Daoy (cell line): ENCODE measurements at regions not wholly inside any gene's neighbourhood (a gene's known extent, or its start where the extent isn't known, plus 50 kb on each side); places are given as distances from the start of the nearest gene placed in this dataset.

Experiments
- DNase-seq: peaks from one replicate; pipeline ENCODE4 v3.0.0-alpha.2; 2015; ENCODE audit warnings: low read depth

DNA sequence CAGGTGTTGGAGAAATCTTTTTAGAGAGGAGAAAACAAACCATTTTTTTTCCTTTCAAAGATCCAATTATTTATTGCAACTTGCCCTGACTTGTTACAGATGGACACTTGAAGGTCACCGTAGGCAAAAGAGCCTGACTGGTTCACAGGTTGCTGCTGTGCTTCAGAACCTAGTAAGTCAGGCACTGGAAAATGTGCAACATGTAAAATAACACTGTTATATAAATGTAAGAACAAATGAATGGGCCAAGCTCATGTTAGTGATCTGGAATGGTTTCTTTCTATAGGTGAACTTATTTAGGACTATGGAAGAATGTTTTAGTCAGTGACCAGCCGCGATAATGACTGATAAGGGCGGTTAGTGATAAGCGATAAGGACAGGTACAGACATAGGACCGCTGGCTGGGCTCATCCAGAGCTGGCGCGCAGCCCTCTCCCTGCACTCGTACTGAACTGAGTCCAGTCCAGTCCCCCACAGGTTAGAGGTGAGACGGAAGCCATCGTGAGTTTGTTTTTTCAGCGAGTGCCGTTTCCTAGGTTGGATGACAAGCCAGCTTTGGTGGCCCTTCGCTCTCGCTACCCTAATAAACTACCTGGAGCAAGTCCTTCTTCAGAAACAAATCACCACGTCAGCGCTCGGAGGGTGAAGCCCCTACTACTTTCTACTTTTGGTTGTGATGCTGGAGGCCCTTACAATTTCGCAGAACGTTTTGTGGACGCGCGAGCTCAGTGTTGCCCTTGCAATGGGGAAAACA, 94.4 kb upstream of the PRDM1 start:
- peak; percentile 14 for DNase-seq

DNA sequence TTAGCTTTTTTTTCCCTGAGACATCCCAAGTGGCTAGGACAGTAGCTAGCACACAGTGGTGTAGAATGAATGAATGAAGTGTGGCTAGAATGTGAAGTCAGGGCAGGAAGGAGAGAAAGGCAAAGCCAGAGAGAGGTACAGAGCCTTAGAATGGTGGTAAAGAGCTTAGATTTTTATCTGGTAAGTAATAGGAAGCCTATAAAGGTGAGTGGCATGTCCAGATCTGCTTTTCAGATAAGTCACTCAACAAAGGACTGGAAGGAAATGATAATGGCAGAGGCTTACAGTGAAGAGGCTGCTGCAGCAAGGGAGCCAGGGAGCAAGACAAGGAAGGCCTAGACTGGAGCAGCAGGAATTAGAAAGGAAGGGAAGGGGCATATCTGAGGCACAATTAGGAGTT, 96.0 kb upstream of the PRDM1 start:
- DNase-seq, result no peak

DNA sequence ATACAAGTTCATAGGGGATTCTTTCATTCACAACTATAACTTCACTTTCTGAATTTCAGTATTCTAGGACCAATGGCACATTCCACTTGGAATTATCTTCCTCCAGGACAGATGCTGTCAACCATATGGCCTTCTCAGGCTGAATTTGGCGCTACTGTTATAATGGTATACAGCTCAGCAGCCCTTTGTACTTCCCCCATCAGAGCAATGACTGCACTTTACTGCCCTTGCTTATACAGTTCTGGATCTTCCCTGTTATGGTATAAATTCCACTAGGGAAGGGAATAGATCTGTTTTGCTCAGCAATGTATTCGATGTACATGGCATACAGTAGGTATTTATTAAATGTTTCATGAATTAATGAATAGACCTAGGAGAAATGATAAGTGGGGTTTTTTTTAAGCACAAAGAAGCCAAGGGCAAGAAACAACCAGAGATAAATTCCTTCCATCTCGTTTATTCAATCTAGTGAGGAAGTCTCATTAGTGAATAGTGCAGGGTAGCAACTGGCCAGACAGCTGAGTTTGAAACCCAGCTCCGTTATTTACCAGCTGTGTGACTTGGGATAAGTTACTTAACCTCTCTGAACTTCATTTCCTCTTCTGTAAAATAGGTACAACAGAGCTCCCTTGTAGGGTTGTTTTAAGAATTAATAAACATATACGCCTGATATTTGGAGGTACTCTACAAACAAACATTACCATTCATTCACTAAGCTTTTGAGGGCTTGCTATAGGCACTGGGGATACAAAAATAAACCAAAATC, 97.1 kb upstream of the PRDM1 start:
- no peak for DNase-seq

DNA sequence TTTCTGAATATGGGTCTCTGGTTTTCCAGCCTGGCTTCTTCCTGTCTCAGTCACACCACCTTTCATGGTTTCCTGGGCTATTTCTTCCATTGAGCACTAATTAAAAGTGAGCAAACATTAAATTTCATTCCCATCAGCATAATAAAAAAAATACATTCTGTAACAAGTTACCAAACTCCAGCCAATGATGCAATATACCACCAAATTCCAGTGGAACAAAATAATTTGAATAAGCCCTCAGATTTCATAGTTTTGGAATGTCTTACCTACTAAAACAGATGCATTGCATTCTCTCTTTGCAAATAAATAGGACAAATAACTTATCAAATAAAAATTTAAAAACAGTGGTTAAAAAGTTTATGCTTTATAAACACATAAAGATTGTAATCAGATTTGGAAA, 97.8 kb upstream of the PRDM1 start:
- DNase-seq, result no peak

DNA sequence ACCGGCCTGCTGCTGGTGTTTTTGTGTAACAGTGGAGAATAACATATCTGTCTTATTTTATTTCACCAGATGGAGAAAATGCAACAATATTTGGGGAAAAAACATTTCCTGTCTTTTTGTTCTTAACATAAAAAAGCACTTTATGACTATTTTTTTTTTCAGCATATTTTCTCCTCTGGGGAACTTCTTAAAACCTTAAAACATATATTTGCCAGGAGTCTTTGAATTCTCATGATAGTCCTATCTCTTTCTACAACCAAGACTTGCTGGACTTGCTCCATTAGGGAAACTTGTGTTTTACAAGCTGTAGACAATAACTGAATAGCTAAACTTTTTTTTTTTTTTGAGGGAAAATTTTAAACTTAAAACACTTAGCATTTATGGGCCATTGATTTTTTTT, 98.6 kb upstream of the PRDM1 start:
- no peak for DNase-seq

DNA sequence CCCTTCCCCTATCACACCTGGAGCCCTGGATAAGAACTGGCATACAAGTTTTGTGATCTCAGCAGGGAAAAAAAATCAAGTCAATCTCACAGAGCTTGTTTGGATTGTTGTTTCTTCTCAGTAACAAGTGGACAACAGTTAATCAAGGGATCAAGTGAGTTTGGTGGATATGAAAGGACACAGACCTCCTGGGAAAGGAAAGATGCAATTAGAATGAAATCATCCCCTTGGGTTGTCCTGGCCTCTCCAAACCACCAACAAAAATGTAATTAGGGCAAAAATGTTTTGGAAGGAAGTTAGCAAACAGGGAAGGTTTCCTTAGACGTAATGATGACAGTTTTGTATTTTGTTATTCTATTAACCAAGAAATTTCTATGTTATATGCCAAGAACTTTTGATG, 99.1 kb upstream of the PRDM1 start:
- DNase-seq, result no peak

DNA sequence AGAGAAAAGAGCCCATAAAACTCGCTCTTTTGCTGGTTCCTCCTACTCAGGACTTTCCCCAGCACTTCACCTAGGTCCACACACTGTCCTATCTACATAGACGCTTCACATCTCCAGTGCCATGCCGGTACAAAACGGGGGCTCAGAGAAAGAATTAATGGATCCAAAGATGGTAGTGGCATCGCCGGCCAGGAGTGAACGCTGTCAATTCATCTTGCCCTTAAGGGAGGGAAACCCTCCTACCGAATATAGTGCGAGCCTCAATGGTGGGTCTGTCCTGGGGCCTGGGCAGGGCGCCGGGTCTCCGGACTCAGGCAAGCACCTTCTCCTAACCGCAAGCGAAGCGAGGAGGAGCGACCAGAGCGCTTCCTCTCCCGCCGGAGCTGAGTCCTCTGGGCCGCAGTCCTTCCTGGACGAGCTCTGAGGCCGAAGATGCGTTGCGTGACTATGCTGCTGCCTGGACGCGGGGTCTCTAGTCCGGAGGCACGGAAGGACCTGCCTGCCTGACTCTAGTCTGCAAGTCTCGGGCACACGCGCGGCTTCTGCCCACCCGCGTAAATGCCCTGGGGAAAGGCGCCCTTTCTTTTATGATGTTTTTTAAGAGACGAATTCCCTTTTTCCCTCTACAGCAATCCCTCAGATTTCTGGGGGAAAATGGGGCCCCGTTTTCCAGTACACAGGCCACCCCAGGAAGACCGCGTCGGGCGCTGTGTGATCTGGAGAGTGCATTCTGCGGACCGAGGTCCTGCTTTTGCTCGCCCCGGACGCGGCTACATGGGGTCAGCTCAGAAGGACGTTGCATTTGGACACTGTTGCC, 100.1 kb upstream of the PRDM1 start:
- DNase-seq, result no peak

DNA sequence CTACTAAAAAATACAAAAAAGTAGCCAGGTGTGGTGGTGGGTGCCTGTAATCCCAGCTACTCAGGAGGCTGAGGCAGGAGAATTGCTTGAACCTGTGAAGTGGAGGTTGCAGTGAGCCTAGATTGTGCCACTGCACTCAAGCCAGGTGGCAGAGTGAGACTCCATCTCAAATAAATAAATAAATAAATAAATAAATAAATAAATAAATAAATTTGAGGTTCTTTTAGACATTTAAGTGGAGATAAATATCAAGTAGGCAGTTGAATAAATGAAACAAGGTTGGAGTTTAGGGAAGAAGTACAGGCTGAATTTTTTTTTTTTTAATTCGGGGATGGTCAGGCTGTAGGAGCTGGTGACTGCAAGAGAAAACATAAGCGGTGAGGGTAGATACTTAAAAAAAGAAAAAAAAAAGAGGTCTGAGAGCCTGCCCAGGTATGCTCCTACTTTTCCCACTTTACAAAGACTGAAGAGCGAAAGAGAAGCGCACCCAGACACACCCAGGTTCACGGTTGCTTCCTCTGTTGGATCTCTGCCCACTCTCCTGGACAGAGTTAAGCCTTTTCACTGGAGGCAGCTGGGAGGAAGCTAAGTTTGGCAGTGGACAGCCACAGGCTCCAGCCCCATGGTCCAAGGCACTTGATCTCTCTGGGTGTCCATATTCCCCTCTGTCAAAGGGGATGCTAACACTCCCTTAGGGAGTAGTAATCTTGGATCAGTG, 100.9 kb upstream of the PRDM1 start:
- no peak for DNase-seq

DNA sequence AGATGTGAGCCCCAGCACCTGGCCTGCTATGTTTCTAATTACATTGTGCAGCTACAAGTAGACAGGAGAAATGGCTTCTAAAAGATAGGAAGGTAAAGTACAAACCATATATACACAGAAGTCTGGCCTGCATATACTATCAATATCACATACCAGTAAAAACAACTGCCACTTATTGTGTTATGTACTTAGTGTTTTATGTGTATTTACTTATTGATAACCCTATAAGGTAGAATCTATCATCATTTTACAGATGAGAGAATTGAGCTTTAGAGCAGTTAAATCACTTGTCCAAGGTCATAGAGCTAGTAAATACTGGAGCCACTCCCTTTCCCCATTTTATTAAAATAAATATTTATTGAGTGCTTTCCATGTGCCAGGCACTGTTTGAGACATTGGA, 102.4 kb upstream of the PRDM1 start:
- DNase-seq, result no peak

DNA sequence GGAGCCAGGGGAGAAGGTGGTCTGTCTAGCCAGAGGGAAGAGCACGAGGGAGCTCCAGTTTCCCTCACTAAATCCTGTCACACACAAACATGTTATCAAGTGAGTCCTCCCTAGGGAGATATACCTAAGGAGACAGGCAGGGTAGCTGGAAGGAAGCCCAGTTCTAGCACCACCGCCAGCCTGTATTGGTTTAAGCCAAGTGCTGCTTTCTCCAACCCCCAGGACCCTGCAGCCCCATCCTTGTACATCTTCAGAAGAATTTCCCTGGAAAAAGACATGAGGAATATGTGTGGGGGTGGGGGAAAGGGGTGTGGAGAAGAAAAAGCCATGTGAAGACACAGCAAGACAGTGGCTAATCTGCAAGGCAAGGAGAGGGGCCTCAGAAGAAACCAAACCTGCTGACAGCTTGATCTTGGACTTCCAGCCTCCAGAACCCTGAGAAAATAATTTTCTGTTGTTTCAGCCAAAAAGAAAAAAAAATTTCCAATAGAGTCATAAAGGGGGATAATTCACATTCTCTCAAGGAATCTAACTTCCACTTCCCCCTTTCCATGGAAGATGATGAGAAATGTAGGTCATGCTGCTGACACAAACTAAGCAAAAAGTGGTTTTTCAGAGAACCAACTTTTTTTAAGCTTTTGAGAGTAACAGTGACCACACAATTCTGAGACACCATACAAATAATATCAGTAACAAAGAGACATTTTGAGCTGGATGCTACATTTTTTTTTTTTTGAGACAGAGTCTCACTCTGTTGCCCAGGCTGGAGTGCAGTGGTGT, 103.2 kb upstream of the PRDM1 start:
- DNase-seq, result no peak

DNA sequence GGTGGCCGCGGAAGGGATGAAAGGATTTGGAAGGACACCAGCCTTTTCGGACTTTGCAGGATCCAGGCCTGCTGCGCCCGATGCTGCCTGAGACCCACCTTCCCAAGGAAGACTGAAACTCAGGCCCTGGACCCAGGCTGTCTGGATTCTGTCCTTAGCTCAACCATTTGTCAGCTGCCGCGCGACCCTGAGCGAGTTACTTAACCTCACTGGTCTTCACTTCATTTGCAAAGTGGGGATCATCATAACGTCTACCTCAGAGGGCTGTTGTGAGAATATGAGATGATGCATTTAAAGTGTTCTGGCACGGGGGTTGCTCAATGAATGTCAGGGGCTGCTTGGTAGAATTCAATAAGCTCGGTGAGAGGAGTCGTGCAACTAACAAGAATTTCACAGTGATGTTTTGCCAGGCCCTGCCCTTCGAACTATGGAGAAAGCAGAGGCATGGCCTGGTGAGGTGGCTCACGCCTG, 104.2 kb upstream of the PRDM1 start:
- no peak for DNase-seq

DNA sequence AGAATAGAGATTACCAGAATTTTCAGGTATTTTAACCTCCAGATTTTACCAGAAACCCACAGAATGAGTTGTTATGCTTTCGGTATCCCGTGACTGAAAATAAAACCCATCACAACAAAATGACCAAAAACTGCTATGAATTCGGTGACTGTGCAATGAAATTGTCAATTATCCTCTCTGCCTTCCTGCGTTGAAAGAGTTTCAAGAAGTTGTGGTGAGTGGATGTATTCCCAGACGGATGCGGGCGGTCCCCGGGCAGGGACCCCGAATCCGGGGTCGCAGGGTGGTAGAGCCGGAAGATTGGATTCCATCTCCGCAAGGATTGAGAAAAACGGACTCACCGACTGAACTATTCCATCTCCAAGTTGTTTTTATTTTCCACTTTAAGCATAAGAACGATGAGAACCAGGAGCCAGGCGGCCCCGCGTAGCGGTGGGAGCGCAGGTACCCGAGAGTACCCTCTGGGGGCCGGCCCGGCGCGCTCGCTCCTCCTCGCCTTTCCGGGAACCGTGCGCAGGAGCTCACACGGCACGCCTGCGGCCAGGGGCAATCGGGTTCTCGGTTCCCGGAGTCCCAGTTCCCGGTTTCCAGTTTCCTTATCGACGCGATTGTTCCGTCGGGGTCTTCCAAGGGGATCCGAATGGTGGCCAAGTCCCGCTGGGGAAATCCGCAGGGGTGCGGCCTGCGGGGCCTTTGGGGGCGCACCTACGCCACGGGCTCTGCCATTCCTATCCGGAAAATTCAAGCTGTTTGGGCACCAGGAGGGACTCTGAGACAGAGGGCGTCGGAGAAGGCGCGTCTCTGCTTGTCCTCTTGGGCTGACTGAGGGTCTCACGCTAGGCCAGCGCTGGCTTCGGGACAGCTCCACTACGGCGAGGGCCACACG, 104.9 kb upstream of the PRDM1 start:
- no peak for DNase-seq

DNA sequence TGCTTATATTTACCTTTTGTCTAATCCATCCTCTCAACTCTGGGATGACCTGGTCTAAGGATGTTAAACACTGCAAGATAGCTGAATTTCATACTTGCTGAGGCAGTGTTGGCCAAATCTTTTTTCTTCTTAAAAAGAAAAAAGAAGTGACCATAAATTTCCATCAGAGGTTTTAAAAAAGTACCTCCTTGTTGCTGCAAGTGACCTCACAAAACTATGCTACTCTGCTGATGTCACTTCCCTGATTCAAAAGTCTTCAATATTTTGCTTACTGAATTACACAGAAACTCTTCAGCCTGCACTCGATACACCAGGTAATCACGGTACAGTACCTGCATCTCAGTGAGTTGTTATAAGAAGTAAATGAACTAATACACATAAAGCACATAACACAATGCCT, 107.2 kb upstream of the PRDM1 start:
- no peak for DNase-seq

DNA sequence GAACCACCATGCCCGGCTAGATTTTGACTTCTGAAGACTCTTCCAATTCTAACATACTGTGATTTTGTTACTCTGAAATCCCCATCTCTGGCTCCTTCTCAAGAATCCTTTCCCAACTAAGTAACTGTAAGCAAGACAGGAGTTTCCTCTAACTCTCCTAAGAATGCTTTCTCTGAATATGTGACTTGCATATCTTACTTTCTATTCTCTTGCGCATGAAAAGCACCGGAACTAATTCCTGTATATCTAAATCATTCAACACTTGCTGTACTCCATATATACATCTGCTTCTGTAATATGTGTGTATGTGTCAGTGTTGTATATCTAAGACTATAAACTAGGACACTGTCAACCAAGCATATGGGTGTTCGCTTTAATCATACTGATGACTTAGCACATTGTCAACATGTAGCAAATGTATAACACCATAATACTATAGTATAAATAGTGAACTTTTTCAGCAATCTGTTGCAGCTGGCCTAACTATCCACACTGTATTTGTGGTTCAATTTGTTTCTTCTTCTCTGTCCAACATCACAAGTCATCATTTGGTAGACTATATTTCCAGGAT, 108.1 kb upstream of the PRDM1 start:
- DNase-seq, result no peak

DNA sequence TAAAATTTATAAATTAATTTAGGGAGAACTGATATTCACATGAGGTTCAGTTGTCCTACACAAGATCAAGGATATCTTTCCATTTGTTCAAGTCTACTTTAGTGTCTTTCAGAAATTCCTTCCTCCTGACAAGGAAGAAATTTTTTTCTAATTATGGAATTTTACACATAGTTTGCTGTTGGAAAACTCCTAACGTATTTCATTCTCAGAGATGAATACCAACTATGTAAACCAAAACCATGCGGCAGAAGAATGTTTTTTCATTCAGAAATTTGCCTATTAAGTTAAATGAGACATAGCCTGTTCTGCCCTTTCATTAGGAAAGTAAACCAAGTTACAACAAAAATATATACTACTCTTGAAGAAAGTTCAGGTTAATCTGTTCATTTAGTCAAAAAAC, 111.2 kb upstream of the PRDM1 start:
- DNase-seq, result no peak

DNA sequence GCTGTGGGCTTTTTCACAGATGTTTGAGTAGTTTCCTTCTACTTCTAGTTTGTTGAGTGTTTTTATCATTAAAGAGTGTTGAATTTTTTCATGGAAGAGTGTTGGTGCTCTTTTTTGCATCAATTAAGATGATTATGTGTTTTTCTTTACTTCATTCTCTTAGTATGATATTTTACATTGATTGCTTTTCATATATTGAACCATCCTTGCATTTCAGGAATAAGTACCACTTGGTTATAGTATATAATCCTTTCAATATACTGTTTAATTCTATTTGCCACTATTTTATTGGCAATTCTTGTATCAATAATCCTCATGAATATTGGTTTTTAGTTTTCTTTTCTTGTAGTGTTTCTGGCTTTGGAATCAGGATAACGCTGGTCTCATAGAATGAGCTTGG, 113.7 kb upstream of the PRDM1 start:
- DNase-seq, result no peak

DNA sequence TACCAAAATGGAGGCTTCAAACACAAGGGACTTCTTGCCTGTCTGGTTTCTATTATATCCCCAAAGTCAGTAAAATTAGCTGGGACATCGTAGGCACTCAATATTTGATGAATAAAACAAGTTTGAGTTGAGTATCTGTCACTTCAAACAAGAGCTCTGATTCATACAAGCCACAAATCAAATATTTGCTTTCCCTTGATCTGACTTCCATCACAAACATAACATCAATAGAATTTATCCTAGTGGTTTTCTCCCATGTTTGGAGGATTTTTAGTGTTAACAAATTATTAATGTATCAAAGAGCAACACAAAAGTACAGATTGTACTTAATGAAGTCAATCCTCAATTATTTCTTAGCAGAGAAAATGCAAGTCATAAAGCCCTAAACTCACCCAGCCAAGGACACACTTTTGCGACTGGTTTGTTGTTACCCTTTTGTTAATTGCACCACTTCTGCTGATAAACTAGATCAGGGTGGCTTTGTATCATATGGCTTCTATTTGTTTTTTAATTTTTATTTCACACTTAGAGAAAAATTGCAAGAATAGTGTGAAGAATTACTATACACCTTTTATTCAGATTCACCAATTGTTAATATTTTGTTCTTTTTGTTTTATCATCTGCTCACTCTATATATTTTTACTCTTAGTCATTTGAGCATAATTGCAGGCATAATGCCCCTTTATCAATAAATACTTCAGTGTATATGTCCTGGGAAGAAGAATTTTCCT, 117.4 kb upstream of the PRDM1 start:
- DNase-seq, result no peak

DNA sequence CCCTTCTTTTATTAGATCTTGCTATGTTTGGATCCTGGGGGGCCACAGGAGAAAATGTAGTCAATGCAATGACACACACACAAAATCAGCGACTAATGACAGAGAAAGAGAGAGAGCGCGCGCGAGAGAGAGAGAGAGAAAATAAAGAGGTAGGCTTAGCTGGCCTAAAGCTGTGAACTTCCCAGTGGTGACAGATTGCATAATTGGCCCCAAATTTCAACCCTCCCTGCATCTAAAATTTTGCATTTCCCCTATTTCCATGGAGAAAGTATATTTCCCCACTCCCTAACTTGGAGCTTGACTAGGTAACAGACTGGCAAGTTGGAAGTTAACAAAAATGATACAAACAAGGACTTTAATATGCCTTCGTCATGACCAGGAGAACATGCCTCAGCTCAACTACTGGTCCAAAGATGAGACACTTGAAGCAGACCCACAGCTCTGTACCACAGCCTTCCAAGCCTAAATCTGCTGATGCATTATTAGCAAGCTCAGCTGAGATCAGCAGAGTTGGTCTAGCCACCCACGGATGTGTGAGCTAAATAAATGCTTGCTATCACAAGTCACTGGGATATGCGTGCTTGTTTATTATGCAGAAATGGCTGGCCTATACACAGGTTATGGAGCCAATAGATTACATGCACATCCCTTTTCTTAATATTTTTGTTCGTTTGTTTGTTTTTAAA, 118.1 kb upstream of the PRDM1 start:
- DNase-seq, result no peak
